Body of pancreas (tissue), 4 donors: ENCODE measurements at regions not wholly inside any gene's neighbourhood (a gene's known extent, or its start where the extent isn't known, plus 50 kb on each side); places are given as distances from the start of the nearest gene placed in this dataset.

Source experiments
- CTCF ChIP-seq, 7 experiments: fragments of 450-650 bp in 4 of 7; fragments of 200-600 bp in 3 of 7; sonication (generic) in 3 of 7; IDR thresholded peaks; one replicate each; pipeline ENCODE4 v1.5.1; 2016 to 2019; ENCODE audit warnings: antibody characterized with exemption in 7 of 7
- POLR2A ChIP-seq, 3 donors: fragments of 450-650 bp; IDR thresholded peaks; one replicate each; pipeline ENCODE4 v1.6.1; 2016; ENCODE audit warnings: antibody characterized with exemption in 3 of 3, mild to moderate bottlenecking in 2 of 3

- TF ChIP-seq CTCF (IDR thresholded peaks at IDR 0.05) (no peak), POLR2A (IDR thresholded peaks at IDR 0.05) (no peak)
Observed at GRCh38 chr12:87756721-87757120, 272.5 kb downstream of the C12orf50 start.
